Activated naive CD4-positive, alpha-beta T cell treated with anti-CD3 and anti-CD28 coated beads, Interleukin-2, amount 50 U/mL, for 16 hours (primary cell): ENCODE measurements at regions not wholly inside any gene's neighbourhood (a gene's known extent, or its start where the extent isn't known, plus 50 kb on each side); places are given as distances from the start of the nearest gene placed in this dataset.

Experiments
- DNase-seq: peaks from one replicate; pipeline ENCODE4 v3.0.0-alpha.2; 2020

- DNase-seq: peak; percentile 15
These were observed 198.8 kb upstream of the PREP start for GRCh38 chr6:105601541-105602236.

- DNase-seq: no peak
These were observed 197.7 kb upstream of the PREP start for GRCh38 chr6:105600336-105601260.

- no peak for DNase-seq
These were observed 195.4 kb upstream of the PREP start for GRCh38 chr6:105598264-105598663.

- DNase-seq: no peak
These were observed 193.4 kb upstream of the PREP start for GRCh38 chr6:105596284-105596755.

- DNase-seq: no peak
These were observed 192.9 kb upstream of the PREP start for GRCh38 chr6:105595829-105596228.

GRCh38 chr6:105594821-105595220 is 191.9 kb upstream of the PREP start:
- DNase-seq: no peak

- DNase-seq: no peak
These were observed 191.2 kb upstream of the PREP start for GRCh38 chr6:105593805-105594671.

GRCh38 chr6:105593056-105593690 is 190.3 kb upstream of the PREP start:
- DNase-seq: no peak

GRCh38 chr6:105592329-105592728 is 189.4 kb upstream of the PREP start:
- DNase-seq: no peak

GRCh38 chr6:105591053-105591452 is 188.2 kb upstream of the PREP start:
- DNase-seq: no peak

- DNase-seq: no peak
These were observed 185.3 kb upstream of the PREP start for GRCh38 chr6:105588123-105588710.

GRCh38 chr6:105587349-105588122 is 184.7 kb upstream of the PREP start:
- no peak for DNase-seq

GRCh38 chr6:105578179-105578707 is 175.4 kb upstream of the PREP start:
- no peak for DNase-seq

GRCh38 chr6:105573556-105573955 is 170.7 kb upstream of the PREP start:
- no peak for DNase-seq

GRCh38 chr6:105573138-105573537 is 170.3 kb upstream of the PREP start:
- DNase-seq: no peak

GRCh38 chr6:105570416-105570815 is 167.5 kb upstream of the PREP start:
- DNase-seq: no peak

GRCh38 chr6:105569706-105570105 is 166.8 kb upstream of the PREP start:
- no peak for DNase-seq

GRCh38 chr6:105568751-105569150 is 165.9 kb upstream of the PREP start:
- DNase-seq: no peak

GRCh38 chr6:105568142-105568541 is 165.3 kb upstream of the PREP start:
- DNase-seq: no peak

GRCh38 chr6:105567140-105567539 is 164.3 kb upstream of the PREP start:
- no peak for DNase-seq

GRCh38 chr6:105566503-105566902 is 163.6 kb upstream of the PREP start:
- no peak for DNase-seq
